ENCODE measurements at regions not wholly inside any gene's neighbourhood (a gene's known extent, or its start where the extent isn't known, plus 50 kb on each side); places are given as distances from the start of the nearest gene placed in this dataset.

DNA sequence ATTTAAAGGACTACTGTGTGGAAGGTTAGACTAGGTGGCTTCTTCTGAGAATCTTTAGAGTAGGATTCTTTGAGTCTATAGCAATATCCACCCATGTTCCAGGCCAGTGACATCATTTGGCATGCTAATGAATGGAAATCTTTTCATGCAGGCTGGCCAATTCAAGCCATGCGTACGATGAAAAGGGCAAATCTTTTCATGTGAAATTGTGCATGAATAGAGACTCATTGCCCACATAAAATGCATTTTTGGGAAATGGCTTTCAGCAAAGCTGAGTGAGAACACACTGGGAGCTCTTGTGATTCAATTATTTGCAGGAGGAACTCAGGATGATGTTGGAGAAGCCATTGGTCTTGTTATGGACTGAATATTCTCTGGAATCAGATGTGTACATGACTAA, 324.9 kb upstream of the DAB1 start:
- no peak overlapping the region for H2AFZ ChIP-seq (ENCODE audit: low read length)
- TF ChIP-seq, protein P1, sequence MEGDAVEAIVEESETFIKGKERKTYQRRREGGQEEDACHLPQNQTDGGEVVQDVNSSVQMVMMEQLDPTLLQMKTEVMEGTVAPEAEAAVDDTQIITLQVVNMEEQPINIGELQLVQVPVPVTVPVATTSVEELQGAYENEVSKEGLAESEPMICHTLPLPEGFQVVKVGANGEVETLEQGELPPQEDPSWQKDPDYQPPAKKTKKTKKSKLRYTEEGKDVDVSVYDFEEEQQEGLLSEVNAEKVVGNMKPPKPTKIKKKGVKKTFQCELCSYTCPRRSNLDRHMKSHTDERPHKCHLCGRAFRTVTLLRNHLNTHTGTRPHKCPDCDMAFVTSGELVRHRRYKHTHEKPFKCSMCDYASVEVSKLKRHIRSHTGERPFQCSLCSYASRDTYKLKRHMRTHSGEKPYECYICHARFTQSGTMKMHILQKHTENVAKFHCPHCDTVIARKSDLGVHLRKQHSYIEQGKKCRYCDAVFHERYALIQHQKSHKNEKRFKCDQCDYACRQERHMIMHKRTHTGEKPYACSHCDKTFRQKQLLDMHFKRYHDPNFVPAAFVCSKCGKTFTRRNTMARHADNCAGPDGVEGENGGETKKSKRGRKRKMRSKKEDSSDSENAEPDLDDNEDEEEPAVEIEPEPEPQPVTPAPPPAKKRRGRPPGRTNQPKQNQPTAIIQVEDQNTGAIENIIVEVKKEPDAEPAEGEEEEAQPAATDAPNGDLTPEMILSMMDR (conservative IDR thresholded peaks at IDR 0.05; ENCODE audit: low read depth, low read length), result no peak
- TF ChIP-seq EZH2 (IDR thresholded peaks at IDR 0.05; ENCODE audit: low read length, unreplicated experiment), result no peak
- TF ChIP-seq EZH2phosphoT487 (IDR thresholded peaks at IDR 0.05; ENCODE audit: borderline replicate concordance, low read length), result no peak
- POLR2A ChIA-PET (ENCODE audit: unreplicated experiment), result no interaction called here
- H3K4me1 ChIP-seq (ENCODE audit: insufficient read depth, low read length), result no peaks in the 10 kb centered on the region
- H3K36me3 ChIP-seq (ENCODE audit: low read depth, low read length), result no peaks in the 10 kb centered on the region
- no peaks in the 10 kb centered on the region for H3K27me3 ChIP-seq (ENCODE audit: low read length)
- no peak overlapping the region for H3K27ac ChIP-seq (ENCODE audit: low read length)
- intact Hi-C loops (cut with micrococcal nuclease), result no loop called here
- no peaks in the 10 kb centered on the region for H3K79me2 ChIP-seq (ENCODE audit: low read length)
- no peaks in the 10 kb centered on the region for H3K9me3 ChIP-seq (ENCODE audit: low read length)
- H3K4me3 ChIP-seq (ENCODE audit: low read length), result no peak overlapping the region
- BruUV-seq (replicated peaks), result no TSS peak
- CTCF ChIA-PET, result no interaction called here
- ATAC-seq (no peak), DNase-seq (no peak)
- no peaks in the 10 kb centered on the region for H3F3A ChIP-seq (ENCODE audit: low read length, unreplicated experiment)
- H3K9ac ChIP-seq (ENCODE audit: low read length), result no peak overlapping the region
- H3K9me2 ChIP-seq (replicated peaks; ENCODE audit: low read length), result no peaks in the 10 kb centered on the region
- no peaks in the 10 kb centered on the region for H4K20me1 ChIP-seq (ENCODE audit: low read length)
- no peak overlapping the region for H3K4me2 ChIP-seq (ENCODE audit: low read length)

DNA sequence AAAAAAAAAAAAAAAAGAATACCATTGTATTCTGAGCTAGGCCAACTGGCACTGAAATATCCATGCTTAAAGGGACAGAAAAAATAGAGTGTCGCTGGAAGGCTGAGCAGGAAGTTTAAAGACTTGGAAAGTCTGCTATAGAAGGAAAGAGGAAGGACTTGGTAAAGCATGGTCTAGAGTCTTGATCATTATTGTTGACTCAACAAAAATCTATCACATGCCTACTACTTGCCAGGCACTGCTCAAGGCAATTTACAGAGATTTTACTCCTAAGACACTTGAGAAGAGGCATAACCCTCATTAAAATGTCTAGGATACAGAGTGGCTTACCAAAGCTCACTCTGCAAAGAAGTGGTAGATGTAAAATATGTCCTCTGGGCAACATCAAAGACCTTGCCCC, 324.0 kb upstream of the DAB1 start:
- Histone ChIP-seq H3K9ac (ENCODE audit: low read length) (no peak overlapping the region), H3K9me3 (ENCODE audit: low read length) (no peaks in the 10 kb centered on the region), H3K79me2 (ENCODE audit: low read length) (no peaks in the 10 kb centered on the region), H3K27me3 (ENCODE audit: low read length) (no peaks in the 10 kb centered on the region), H3F3A (ENCODE audit: low read length, unreplicated experiment) (no peaks in the 10 kb centered on the region), H3K4me1 (ENCODE audit: insufficient read depth, low read length) (no peaks in the 10 kb centered on the region), H3K27ac (ENCODE audit: low read length) (no peak overlapping the region), H3K4me3 (ENCODE audit: low read length) (no peak overlapping the region), H3K4me2 (ENCODE audit: low read length) (no peak overlapping the region), H4K20me1 (ENCODE audit: low read length) (no peaks in the 10 kb centered on the region), H2AFZ (ENCODE audit: low read length) (no peak overlapping the region), H3K9me2 (replicated peaks; ENCODE audit: low read length) (no peaks in the 10 kb centered on the region), H3K36me3 (ENCODE audit: low read depth, low read length) (no peaks in the 10 kb centered on the region)
- ChIA-PET POLR2A (ENCODE audit: unreplicated experiment) (no interaction called here), CTCF (no interaction called here)
- DNase-seq (no peak), ATAC-seq (no peak)
- intact Hi-C loops (cut with micrococcal nuclease), result no loop called here
- no TSS peak for BruUV-seq (replicated peaks)
- TF ChIP-seq EZH2 (IDR thresholded peaks at IDR 0.05; ENCODE audit: low read length, unreplicated experiment) (no peak), EZH2phosphoT487 (IDR thresholded peaks at IDR 0.05; ENCODE audit: borderline replicate concordance, low read length) (no peak)
- TF ChIP-seq, protein P1 (conservative IDR thresholded peaks at IDR 0.05; ENCODE audit: low read depth, low read length), result no peak

DNA sequence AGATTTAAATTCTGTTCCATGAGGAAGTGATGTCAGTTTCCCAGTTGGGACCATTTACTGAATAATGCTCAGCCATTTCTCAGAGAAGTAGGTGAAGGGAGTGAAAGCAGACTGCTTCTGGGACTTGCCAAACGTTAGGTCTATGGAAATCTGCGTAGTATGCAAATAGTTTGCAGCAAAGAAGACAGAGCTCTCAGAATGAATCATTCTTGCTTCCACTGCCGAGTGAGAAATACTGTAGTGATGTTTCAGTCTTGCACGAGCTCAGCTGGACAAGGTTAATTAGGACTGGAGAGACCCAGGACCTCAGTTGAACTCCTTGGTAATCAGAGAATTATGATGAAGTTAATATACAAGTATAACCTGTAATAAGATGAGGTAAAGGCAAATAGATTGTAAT, 317.7 kb upstream of the DAB1 start:
- DNase-seq, result no peak
- no peaks in the 10 kb centered on the region for H3F3A ChIP-seq (ENCODE audit: low read length, unreplicated experiment)
- no peaks in the 10 kb centered on the region for H3K4me1 ChIP-seq (ENCODE audit: insufficient read depth, low read length)
- no peaks in the 10 kb centered on the region for H3K36me3 ChIP-seq (ENCODE audit: low read depth, low read length)
- no peak overlapping the region for H2AFZ ChIP-seq (ENCODE audit: low read length)
- H3K9me3 ChIP-seq (ENCODE audit: low read length), result 0 out of 2 replicates have a peak, but pooled peaks cover 3% of the 10 kb centered on the region
- ChIA-PET POLR2A (ENCODE audit: unreplicated experiment) (no interaction called here), CTCF (no interaction called here)
- BruUV-seq (replicated peaks), result no TSS peak
- no peaks in the 10 kb centered on the region for H4K20me1 ChIP-seq (ENCODE audit: low read length)
- no peak for ATAC-seq
- H3K27me3 ChIP-seq (ENCODE audit: low read length), result no peaks in the 10 kb centered on the region
- intact Hi-C loops (cut with micrococcal nuclease), result no loop called here
- H3K4me3 ChIP-seq (ENCODE audit: low read length), result no peak overlapping the region
- H3K9ac ChIP-seq (ENCODE audit: low read length), result no peak overlapping the region
- no peaks in the 10 kb centered on the region for H3K79me2 ChIP-seq (ENCODE audit: low read length)
- no peak overlapping the region for H3K27ac ChIP-seq (ENCODE audit: low read length)
- H3K4me2 ChIP-seq (ENCODE audit: low read length), result no peak overlapping the region
- TF ChIP-seq EZH2phosphoT487 (IDR thresholded peaks at IDR 0.05; ENCODE audit: borderline replicate concordance, low read length), result no peak
- TF ChIP-seq, protein P1 (conservative IDR thresholded peaks at IDR 0.05; ENCODE audit: low read depth, low read length), result no peak
- TF ChIP-seq EZH2 (IDR thresholded peaks at IDR 0.05; ENCODE audit: low read length, unreplicated experiment), result no peak
- H3K9me2 ChIP-seq (replicated peaks; ENCODE audit: low read length), result no peaks in the 10 kb centered on the region

Measured in PC-3 (cell line).